CD4-positive, alpha-beta memory T cell (primary cell): ENCODE measurements at regions not wholly inside any gene's neighbourhood (a gene's known extent, or its start where the extent isn't known, plus 50 kb on each side); places are given as distances from the start of the nearest gene placed in this dataset.
"Not testable (repeated sequence)": the region's sequence is repeated elsewhere in the genome, so short reads cannot be mapped to it uniquely, and the experiment has no call there.

Source experiments
- CTCF ChIA-PET: fragments of 350-600 bp; sonication (Branson Sonifier 250); formaldehyde crosslinking; loops from one replicate; lab custom pipeline; 2021; ENCODE audit warnings: inconsistent platforms; ENCODE audit not compliant: partially characterized antibody; lab: Charles Lee
- POLR2A ChIA-PET: fragments of 350-600 bp; sonication (Branson Sonifier 250); formaldehyde crosslinking; loops from one replicate; lab custom pipeline; 2021; ENCODE audit not compliant: partially characterized antibody; lab: Charles Lee
- DNase-seq, 5 donors: peaks; one replicate each; pipeline versions ENCODE4 v3.0.0 to v3.0.0-alpha.2; 2020 to 2022; ENCODE audit warnings: mixed read lengths in 1 of 5
- H3K27ac ChIP-seq: one replicate; pipeline ENCODE4 v1.7.0; 2013; ENCODE audit warnings: low read depth, low read length
- H3K27me3 ChIP-seq: 2 replicates; pipeline ENCODE4 v1.7.0; 2013; ENCODE audit warnings: mild to moderate bottlenecking, low read length, moderate library complexity; ENCODE audit not compliant: insufficient read depth
- H3K36me3 ChIP-seq: 2 replicates; pipeline ENCODE4 v1.7.0; 2013; ENCODE audit warnings: mild to moderate bottlenecking, low read length, moderate library complexity; ENCODE audit not compliant: insufficient read depth
- H3K4me1 ChIP-seq: 2 replicates; pipeline ENCODE4 v1.7.0; 2013; ENCODE audit warnings: mild to moderate bottlenecking, low read length, moderate library complexity; ENCODE audit not compliant: insufficient read depth
- H3K4me3 ChIP-seq, 2 donors: one replicate each; pipeline ENCODE4 v1.7.0; 2013; ENCODE audit warnings: low read length in 2 of 2, mild to moderate bottlenecking in 1 of 2
- H3K9me3 ChIP-seq, 2 donors: one replicate each; pipeline ENCODE4 v1.7.0; 2013; ENCODE audit warnings: low read length in 2 of 2, control low read depth in 1 of 2; ENCODE audit not compliant: control insufficient read depth in 1 of 2
- H3K27ac Mint-ChIP-seq, 7 donors: one replicate each; pipeline ENCODE4 v1.8.0; 2020 to 2021; ENCODE audit warnings: mixed read lengths in 7 of 7, mild to moderate bottlenecking in 6 of 7, inconsistent platforms in 3 of 7, moderate library complexity in 3 of 7
- H3K27me3 Mint-ChIP-seq, 2 donors: one replicate each; pipeline ENCODE4 v1.8.0; 2020 to 2021; ENCODE audit warnings: mixed read lengths in 2 of 2
- H3K36me3 Mint-ChIP-seq, 2 donors: one replicate each; pipeline ENCODE4 v1.8.0; 2020 to 2021; ENCODE audit warnings: mixed read lengths in 2 of 2, inconsistent platforms in 1 of 2, mild to moderate bottlenecking in 1 of 2
- H3K4me1 Mint-ChIP-seq, 4 donors: one replicate each; pipeline ENCODE4 v1.8.0; 2020 to 2021; ENCODE audit warnings: mixed read lengths in 4 of 4, mild to moderate bottlenecking in 1 of 4
- H3K4me3 Mint-ChIP-seq, 8 donors: one replicate each; pipeline ENCODE4 v1.8.0; 2020 to 2021; ENCODE audit warnings: mixed read lengths in 8 of 8, mild to moderate bottlenecking in 7 of 8, moderate library complexity in 6 of 8, inconsistent platforms in 3 of 8
- H3K9me3 Mint-ChIP-seq, 8 donors: one replicate each; pipeline ENCODE4 v1.8.0; 2020 to 2021; ENCODE audit warnings: mixed read lengths in 8 of 8, mild to moderate bottlenecking in 5 of 8, inconsistent platforms in 3 of 8, moderate library complexity in 1 of 8
- intact Hi-C: fragments of 100-400 bp; cut with micrococcal nuclease; formaldehyde crosslinking; loops from one replicate; pipeline ENCODE4 v1.15.1; 2023

GRCh38 chr6:169859401-169859977 lies 108.1 kb downstream of the ERMARD start:
- Histone ChIP-seq H3K9me3 (no peaks in the 10 kb centered on the region), H3K27ac (no peak overlapping the region), H3K4me3 (no peak overlapping the region), H3K27me3 (no peaks in the 10 kb centered on the region), H3K36me3 (no peaks in the 10 kb centered on the region), H3K4me1 (peaks cover 9% of the 10 kb centered on the region)
- intact Hi-C loops, result no loop called here
- Mint-ChIP-seq H3K9me3 (peaks cover 0 to 9% (median 7%) of the 10 kb centered on the region in 8 donors), H3K36me3 (no peaks in the 10 kb centered on the region), H3K4me1 (peaks cover 8 to 22% (median 12%) of the 10 kb centered on the region in 4 donors), H3K27ac (peak overlapping the region in 1 of 7 donors; percentile 68), H3K4me3 (no peak overlapping the region), H3K27me3 (no peaks in the 10 kb centered on the region)
- DNase-seq, result no peak
- ChIA-PET CTCF (no interaction called here), POLR2A (no interaction called here)

- Mint-ChIP-seq H3K27me3 (no peaks in the 10 kb centered on the region), H3K9me3 (peaks cover 0 to 10% (median 7%) of the 10 kb centered on the region in 8 donors), H3K27ac (no peak overlapping the region), H3K4me3 (no peak overlapping the region), H3K4me1 (peaks cover 8 to 22% (median 12%) of the 10 kb centered on the region in 4 donors), H3K36me3 (no peaks in the 10 kb centered on the region)
- Histone ChIP-seq H3K4me1 (peaks cover 9% of the 10 kb centered on the region), H3K9me3 (no peaks in the 10 kb centered on the region), H3K4me3 (no peak overlapping the region), H3K27ac (no peak overlapping the region), H3K27me3 (no peaks in the 10 kb centered on the region), H3K36me3 (no peaks in the 10 kb centered on the region)
- intact Hi-C loops, result no loop called here
- ChIA-PET POLR2A (no interaction called here), CTCF (no interaction called here)
- no peak for DNase-seq
Observed at GRCh38 chr6:169858935-169859351, 107.5 kb downstream of the ERMARD start.

- CTCF ChIA-PET, result no interaction called here
- H3K4me3 Mint-ChIP-seq, result no peak overlapping the region
- no peaks in the 10 kb centered on the region for H3K9me3 ChIP-seq
- intact Hi-C loops, result no loop called here
- H3K36me3 ChIP-seq, result no peaks in the 10 kb centered on the region
- peaks cover 0 to 11% (median 7%) of the 10 kb centered on the region in 8 donors for H3K9me3 Mint-ChIP-seq
- DNase-seq, result no peak
- H3K27ac ChIP-seq, result no peak overlapping the region
- no peaks in the 10 kb centered on the region for H3K27me3 ChIP-seq
- POLR2A ChIA-PET, result no interaction called here
- H3K4me1 ChIP-seq, result peaks cover 9% of the 10 kb centered on the region
- H3K36me3 Mint-ChIP-seq, result no peaks in the 10 kb centered on the region
- no peak overlapping the region for H3K27ac Mint-ChIP-seq
- no peaks in the 10 kb centered on the region for H3K27me3 Mint-ChIP-seq
- no peak overlapping the region for H3K4me3 ChIP-seq
- peaks cover 3 to 17% (median 10%) of the 10 kb centered on the region in 4 donors for H3K4me1 Mint-ChIP-seq
Observed at GRCh38 chr6:169858293-169858934, 107.0 kb downstream of the ERMARD start.

DNA sequence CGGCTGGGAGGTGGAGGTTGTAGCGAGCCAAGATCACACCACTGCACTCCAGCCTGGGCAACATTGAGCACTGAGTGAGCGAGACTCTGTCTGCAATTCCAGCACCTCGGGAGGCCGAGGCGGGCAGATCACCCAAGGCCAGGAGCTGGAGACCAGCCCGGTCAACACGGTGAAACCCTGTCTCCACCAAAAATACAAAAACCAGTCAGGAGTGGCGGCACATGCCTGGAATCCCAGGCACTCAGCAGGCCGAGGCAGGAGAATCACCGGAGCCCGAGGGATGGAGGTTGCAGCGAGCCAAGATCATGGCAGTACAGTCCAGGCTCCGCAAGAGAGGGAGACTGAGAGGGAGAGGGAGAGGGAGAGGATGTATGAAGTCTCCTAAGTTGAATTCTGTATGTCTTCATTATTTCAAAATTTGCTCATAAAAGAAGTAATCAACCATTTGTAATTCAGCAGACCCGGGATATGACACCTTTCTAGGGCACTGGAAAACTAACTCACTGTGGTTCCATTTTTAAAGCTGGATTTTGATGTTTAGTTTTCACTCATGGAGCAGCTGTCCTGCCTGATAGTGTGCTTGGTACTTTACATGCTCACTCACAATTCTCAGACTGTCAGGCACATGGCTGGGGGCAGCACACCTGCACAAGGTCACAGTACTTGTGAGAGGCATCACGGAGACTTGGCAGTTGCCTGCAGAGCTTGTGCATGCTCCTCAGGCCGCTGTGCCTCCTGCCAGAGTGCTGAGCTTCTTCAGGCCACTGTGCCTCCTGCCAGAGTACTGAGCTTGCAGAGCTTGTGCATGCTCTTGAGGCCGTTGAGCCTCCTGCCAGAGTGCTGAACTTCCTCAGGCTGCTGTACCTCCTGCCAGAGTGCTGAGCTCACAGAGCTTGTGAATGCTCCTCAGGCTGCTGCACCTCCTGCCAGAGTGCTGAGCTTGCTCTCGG lies 106.2 kb downstream of the ERMARD start:
- H3K27ac Mint-ChIP-seq, result no peak overlapping the region
- H3K4me3 ChIP-seq, result no peak overlapping the region
- DNase-seq, result no peak
- H3K36me3 Mint-ChIP-seq, result no peaks in the 10 kb centered on the region
- no peaks in the 10 kb centered on the region for H3K27me3 Mint-ChIP-seq
- H3K9me3 ChIP-seq, result no peaks in the 10 kb centered on the region
- ChIA-PET CTCF (no interaction called here), POLR2A (no interaction called here)
- no peaks in the 10 kb centered on the region for H3K36me3 ChIP-seq
- H3K27ac ChIP-seq, result no peak overlapping the region
- peaks cover 9% of the 10 kb centered on the region for H3K4me1 ChIP-seq
- H3K9me3 Mint-ChIP-seq, result peaks cover 0 to 11% (median 7%) of the 10 kb centered on the region in 8 donors
- no peaks in the 10 kb centered on the region for H3K27me3 ChIP-seq
- H3K4me3 Mint-ChIP-seq, result no peak overlapping the region
- H3K4me1 Mint-ChIP-seq, result peaks cover 3 to 16% (median 9%) of the 10 kb centered on the region in 4 donors
- intact Hi-C loops, result no loop called here

GRCh38 chr6:169856442-169857342 lies 105.3 kb downstream of the ERMARD start:
- H3K4me1 ChIP-seq, H3K4me3 Mint-ChIP-seq, DNase-seq, H3K36me3 ChIP-seq, H3K27me3 ChIP-seq, H3K27ac ChIP-seq, intact Hi-C loops, POLR2A ChIA-PET, H3K27ac Mint-ChIP-seq, H3K9me3 ChIP-seq, H3K36me3 Mint-ChIP-seq, H3K4me3 ChIP-seq, H3K27me3 Mint-ChIP-seq, CTCF ChIA-PET: not testable (repeated sequence)
- H3K4me1 Mint-ChIP-seq, result peaks cover 3 to 14% (median 8%) of the 10 kb centered on the region in 4 donors
- H3K9me3 Mint-ChIP-seq, result peaks cover 0 to 11% (median 7%) of the 10 kb centered on the region in 8 donors

DNA sequence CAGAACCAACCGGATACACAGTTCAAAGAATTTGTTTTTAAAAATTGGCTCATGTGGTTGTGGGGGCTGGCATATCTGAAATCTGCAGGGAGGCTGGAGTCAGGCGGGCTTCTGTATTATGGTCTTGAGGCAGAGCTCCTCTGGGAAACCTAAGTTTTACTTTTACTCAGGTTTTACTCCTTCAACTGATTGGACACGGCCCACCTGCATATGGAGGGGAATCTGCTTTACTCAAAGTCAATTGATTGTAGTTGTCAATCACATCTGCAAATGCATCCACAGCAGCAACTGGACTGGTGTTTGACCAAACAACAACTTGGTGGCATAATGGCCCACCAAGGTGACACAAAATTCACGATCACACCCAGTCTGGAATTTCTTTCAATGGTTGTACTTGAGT lies 103.4 kb downstream of the ERMARD start:
- Mint-ChIP-seq H3K27ac (no peak overlapping the region), H3K9me3 (peaks cover 0 to 11% (median 7%) of the 10 kb centered on the region in 8 donors), H3K4me1 (no peaks in the 10 kb centered on the region), H3K4me3 (no peak overlapping the region), H3K36me3 (no peaks in the 10 kb centered on the region), H3K27me3 (no peaks in the 10 kb centered on the region)
- DNase-seq, result no peak
- H3K27me3 ChIP-seq, result no peaks in the 10 kb centered on the region
- intact Hi-C loops, result no loop called here
- CTCF ChIA-PET, result no interaction called here
- no peaks in the 10 kb centered on the region for H3K4me1 ChIP-seq
- H3K36me3 ChIP-seq, result no peaks in the 10 kb centered on the region
- H3K4me3 ChIP-seq, result no peak overlapping the region
- POLR2A ChIA-PET, result no interaction called here
- H3K9me3 ChIP-seq, result no peaks in the 10 kb centered on the region
- H3K27ac ChIP-seq, result no peak overlapping the region
